GDM1 (cell line): ENCODE measurements at regions not wholly inside any gene's neighbourhood (a gene's known extent, or its start where the extent isn't known, plus 50 kb on each side); places are given as distances from the start of the nearest gene placed in this dataset.
"Not testable (repeated sequence)": the region's sequence is repeated elsewhere in the genome, so short reads cannot be mapped to it uniquely, and the experiment has no call there.

ENCODE experiments used
- DNase-seq: peaks from one replicate; lab custom pipeline; 2025; lab: John Stamatoyannopoulos, UW

- no peak for DNase-seq
Measured at GRCh38 chr10:113470372-113471240, 82.2 kb upstream of the HABP2 start.

- DNase-seq, result no peak
Measured at GRCh38 chr10:113471241-113471996, 81.4 kb upstream of the HABP2 start.

GRCh38 chr10:113473011-113473410, 79.8 kb upstream of the HABP2 start:
- DNase-seq, result no peak

- DNase-seq, result no peak
Measured at GRCh38 chr10:113473851-113474250, 79.0 kb upstream of the HABP2 start.

GRCh38 chr10:113474752-113475151, 78.1 kb upstream of the HABP2 start:
- DNase-seq, result no peak

- no peak for DNase-seq
Measured at GRCh38 chr10:113475381-113475807, 77.5 kb upstream of the HABP2 start.

GRCh38 chr10:113476191-113476590, 76.7 kb upstream of the HABP2 start:
- DNase-seq, result no peak

GRCh38 chr10:113476673-113477072, 76.2 kb upstream of the HABP2 start:
- no peak for DNase-seq

- no peak for DNase-seq
Measured at GRCh38 chr10:113477451-113477850, 75.4 kb upstream of the HABP2 start.

GRCh38 chr10:113479346-113480080, 73.3 kb upstream of the HABP2 start:
- DNase-seq, result no peak

GRCh38 chr10:113480081-113480360, 72.8 kb upstream of the HABP2 start:
- no peak for DNase-seq

GRCh38 chr10:113480851-113481502, 71.9 kb upstream of the HABP2 start:
- DNase-seq, result no peak

GRCh38 chr10:113484487-113484886, 68.4 kb upstream of the HABP2 start:
- DNase-seq, result no peak

GRCh38 chr10:113485736-113486135, 67.1 kb upstream of the HABP2 start:
- DNase-seq, result no peak

GRCh38 chr10:113486531-113486930, 66.3 kb upstream of the HABP2 start:
- DNase-seq, result no peak

- no peak for DNase-seq
Measured at GRCh38 chr10:113487154-113487553, 65.7 kb upstream of the HABP2 start.

- no peak for DNase-seq
Measured at GRCh38 chr10:113488186-113488585, 64.7 kb upstream of the HABP2 start.

- not testable (repeated sequence) for DNase-seq
Measured at GRCh38 chr10:113489522-113489921, 63.3 kb upstream of the HABP2 start.

- DNase-seq, result no peak
Measured at GRCh38 chr10:113491967-113492565, 60.8 kb upstream of the HABP2 start.

- DNase-seq, result no peak
Measured at GRCh38 chr10:113493195-113493594, 59.7 kb upstream of the HABP2 start.

GRCh38 chr10:113493882-113494301, 59.0 kb upstream of the HABP2 start:
- no peak for DNase-seq

- DNase-seq, result no peak
Measured at GRCh38 chr10:113494761-113495160, 58.1 kb upstream of the HABP2 start.
